ENCODE measurements at regions not wholly inside any gene's neighbourhood (a gene's known extent, or its start where the extent isn't known, plus 50 kb on each side); places are given as distances from the start of the nearest gene placed in this dataset.

- DNase-seq (ENCODE audit: low read depth) = no peak
These were observed 459.4 kb upstream of the CDH6 start for GRCh38 chr5:30734118-30734517.

GRCh38 chr5:30725073-30725472 is 468.4 kb upstream of the CDH6 start:
- no peak for DNase-seq (ENCODE audit: low read depth)

GRCh38 chr5:30698217-30698616 is 495.3 kb upstream of the CDH6 start:
- DNase-seq (ENCODE audit: low read depth) = no peak

- DNase-seq (ENCODE audit: low read depth) = no peak
These were observed 500.2 kb upstream of the CDH6 start for GRCh38 chr5:30693326-30693725.

- DNase-seq (ENCODE audit: low read depth) = no peak
These were observed 502.6 kb upstream of the CDH6 start for GRCh38 chr5:30690931-30691330.

- DNase-seq (ENCODE audit: low read depth) = no peak
These were observed 506.0 kb upstream of the CDH6 start for GRCh38 chr5:30687461-30687860.

- no peak for DNase-seq (ENCODE audit: low read depth)
These were observed 507.0 kb upstream of the CDH6 start for GRCh38 chr5:30686530-30686929.

- DNase-seq (ENCODE audit: low read depth) = no peak
These were observed 517.2 kb upstream of the CDH6 start for GRCh38 chr5:30676223-30676840.

GRCh38 chr5:30667293-30667692 is 526.2 kb upstream of the CDH6 start:
- no peak for DNase-seq (ENCODE audit: low read depth)

- DNase-seq (ENCODE audit: low read depth) = no peak
These were observed 530.0 kb upstream of the CDH6 start for GRCh38 chr5:30663536-30663935.

GRCh38 chr5:30662373-30662772 is 531.1 kb upstream of the CDH6 start:
- DNase-seq (ENCODE audit: low read depth) = no peak

- no peak for DNase-seq (ENCODE audit: low read depth)
These were observed 531.8 kb upstream of the CDH6 start for GRCh38 chr5:30661730-30662129.

GRCh38 chr5:30659417-30659816 is 534.1 kb upstream of the CDH6 start:
- DNase-seq (ENCODE audit: low read depth) = no peak

- DNase-seq (ENCODE audit: low read depth) = no peak
These were observed 543.2 kb upstream of the CDH6 start for GRCh38 chr5:30650311-30650710.

GRCh38 chr5:30638899-30639298 is 554.6 kb upstream of the CDH6 start:
- no peak for DNase-seq (ENCODE audit: low read depth)

- no peak for DNase-seq (ENCODE audit: low read depth)
These were observed 565.5 kb upstream of the CDH6 start for GRCh38 chr5:30627945-30628344.

- DNase-seq (ENCODE audit: low read depth) = no peak
These were observed 566.9 kb upstream of the CDH6 start for GRCh38 chr5:30626557-30626956.

GRCh38 chr5:30620481-30621085 is 572.9 kb upstream of the CDH6 start:
- no peak for DNase-seq (ENCODE audit: low read depth)

GRCh38 chr5:30608501-30608900 is 585.0 kb upstream of the CDH6 start:
- DNase-seq (ENCODE audit: low read depth) = no peak

- no peak for DNase-seq (ENCODE audit: low read depth)
These were observed 586.1 kb upstream of the CDH6 start for GRCh38 chr5:30607301-30607894.

GRCh38 chr5:30605693-30606268 is 587.7 kb upstream of the CDH6 start:
- DNase-seq (ENCODE audit: low read depth) = no peak

GRCh38 chr5:30604648-30605262 is 588.7 kb upstream of the CDH6 start:
- DNase-seq (ENCODE audit: low read depth) = no peak

GRCh38 chr5:30600892-30601291 is 592.6 kb upstream of the CDH6 start:
- DNase-seq (ENCODE audit: low read depth) = no peak

All from EH (cell line).